ENCODE measurements at regions not wholly inside any gene's neighbourhood (a gene's known extent, or its start where the extent isn't known, plus 50 kb on each side); places are given as distances from the start of the nearest gene placed in this dataset.

GRCh38 chr17:33404070-33404819, 111.2 kb upstream of the ASIC2 start:
- DNase-seq = no peak

- DNase-seq = no peak
These were observed 123.0 kb upstream of the ASIC2 start for GRCh38 chr17:33416131-33416530.

- no peak for DNase-seq
These were observed 128.8 kb upstream of the ASIC2 start for GRCh38 chr17:33421933-33422332.

- no peak for DNase-seq
These were observed 140.5 kb upstream of the ASIC2 start for GRCh38 chr17:33433581-33433980.

GRCh38 chr17:33434841-33435240, 141.7 kb upstream of the ASIC2 start:
- no peak for DNase-seq

- DNase-seq = no peak
These were observed 142.7 kb upstream of the ASIC2 start for GRCh38 chr17:33435721-33436301.

GRCh38 chr17:33436321-33436720, 143.2 kb upstream of the ASIC2 start:
- DNase-seq = no peak

GRCh38 chr17:33438139-33438538, 145.0 kb upstream of the ASIC2 start:
- no peak for DNase-seq

GRCh38 chr17:33438578-33438977, 145.5 kb upstream of the ASIC2 start:
- no peak for DNase-seq

- DNase-seq = no peak
These were observed 149.2 kb upstream of the ASIC2 start for GRCh38 chr17:33442320-33442719.

GRCh38 chr17:33444731-33445130, 151.6 kb upstream of the ASIC2 start:
- no peak for DNase-seq

- DNase-seq = no peak
These were observed 154.0 kb upstream of the ASIC2 start for GRCh38 chr17:33447090-33447489.

GRCh38 chr17:33451221-33451620, 158.1 kb upstream of the ASIC2 start:
- no peak for DNase-seq

- DNase-seq = no peak
These were observed 164.4 kb upstream of the ASIC2 start for GRCh38 chr17:33457477-33457876.

- no peak for DNase-seq
These were observed 166.2 kb upstream of the ASIC2 start for GRCh38 chr17:33459078-33459940.

- no peak for DNase-seq
These were observed 167.8 kb upstream of the ASIC2 start for GRCh38 chr17:33460781-33461450.

GRCh38 chr17:33463887-33464286, 170.8 kb upstream of the ASIC2 start:
- no peak for DNase-seq

- no peak for DNase-seq
These were observed 171.7 kb upstream of the ASIC2 start for GRCh38 chr17:33464669-33465280.

- no peak for DNase-seq
These were observed 176.3 kb upstream of the ASIC2 start for GRCh38 chr17:33469421-33469820.

GRCh38 chr17:33469911-33470310, 176.8 kb upstream of the ASIC2 start:
- DNase-seq = no peak

- no peak for DNase-seq
These were observed 180.0 kb upstream of the ASIC2 start for GRCh38 chr17:33473061-33473460.

- no peak for DNase-seq
These were observed 181.7 kb upstream of the ASIC2 start for GRCh38 chr17:33474789-33475188.

GRCh38 chr17:33475594-33475993, 182.5 kb upstream of the ASIC2 start:
- no peak for DNase-seq
